Cerebellar nuclear complex (tissue), 1 donor: ENCODE measurements at regions not wholly inside any gene's neighbourhood (a gene's known extent, or its start where the extent isn't known, plus 50 kb on each side); places are given as distances from the start of the nearest gene placed in this dataset.
A peak's percentile ranks its signal among the peaks of the same experiment; 100 is the strongest.
"Not testable (repeated sequence)": the region's sequence is repeated elsewhere in the genome, so short reads cannot be mapped to it uniquely, and the experiment has no call there.

ENCODE experiments used
- DNase-seq, 2 experiments: peaks; one replicate each; lab custom pipeline; 2025; lab: John Stamatoyannopoulos, UW

GRCh38 chrX:80929251-80929650 is 119.6 kb upstream of the BRWD3 start:
- no peak for DNase-seq

GRCh38 chrX:80917919-80918318 is 108.2 kb upstream of the BRWD3 start:
- DNase-seq = no peak

- DNase-seq = not testable (repeated sequence)
Measured at GRCh38 chrX:80912351-80912750, 102.7 kb upstream of the BRWD3 start.

- DNase-seq = peak in 1 of 2 experiments; percentile 23
Measured at GRCh38 chrX:80879916-80880315, 70.2 kb upstream of the BRWD3 start.

- DNase-seq = peak in 1 of 2 experiments; percentile 1
Measured at GRCh38 chrX:80879143-80879542, 69.5 kb upstream of the BRWD3 start.

GRCh38 chrX:80876877-80877276 is 67.2 kb upstream of the BRWD3 start:
- no peak for DNase-seq
